TTC549 (cell line): ENCODE measurements at regions not wholly inside any gene's neighbourhood (a gene's known extent, or its start where the extent isn't known, plus 50 kb on each side); places are given as distances from the start of the nearest gene placed in this dataset.

ENCODE experiments used
- FAIRE-seq: peaks from 2 replicates; lab custom pipeline; 2012; peaks lifted over from hg19 to GRCh38; lab: Jason Lieb, UNC

- no peak for FAIRE-seq
Measured at GRCh38 chr1:56029319-56030003, 549.9 kb downstream of the PLPP3 start.

GRCh38 chr1:56028911-56029310, 550.5 kb downstream of the PLPP3 start:
- FAIRE-seq: no peak

- no peak for FAIRE-seq
Measured at GRCh38 chr1:56028244-56028643, 551.1 kb downstream of the PLPP3 start.

- no peak for FAIRE-seq
Measured at GRCh38 chr1:56025942-56026341, 553.4 kb downstream of the PLPP3 start.

GRCh38 chr1:56024155-56024554, 555.2 kb downstream of the PLPP3 start:
- FAIRE-seq: no peak

- no peak for FAIRE-seq
Measured at GRCh38 chr1:56019922-56020321, 559.4 kb downstream of the PLPP3 start.

GRCh38 chr1:56019472-56019871, 559.9 kb downstream of the PLPP3 start:
- no peak for FAIRE-seq

- FAIRE-seq: no peak
Measured at GRCh38 chr1:56017336-56017735, 562.0 kb downstream of the PLPP3 start.

GRCh38 chr1:56003846-56004245, 575.5 kb downstream of the PLPP3 start:
- no peak for FAIRE-seq

- no peak for FAIRE-seq
Measured at GRCh38 chr1:56002231-56002630, 577.1 kb downstream of the PLPP3 start.

- no peak for FAIRE-seq
Measured at GRCh38 chr1:56000424-56000823, 578.9 kb downstream of the PLPP3 start.

GRCh38 chr1:55997536-55997935, 581.8 kb downstream of the PLPP3 start:
- FAIRE-seq: no peak

GRCh38 chr1:55993646-55994318, 585.6 kb downstream of the PLPP3 start:
- no peak for FAIRE-seq

- FAIRE-seq: no peak
Measured at GRCh38 chr1:55990007-55990406, 589.4 kb downstream of the PLPP3 start.

GRCh38 chr1:55988963-55989452, 590.4 kb downstream of the PLPP3 start:
- no peak for FAIRE-seq

GRCh38 chr1:55987491-55988249, 591.7 kb downstream of the PLPP3 start:
- FAIRE-seq: no peak

GRCh38 chr1:55986003-55986402, 593.4 kb downstream of the PLPP3 start:
- FAIRE-seq: no peak

GRCh38 chr1:55981010-55981650, 598.2 kb downstream of the PLPP3 start:
- no peak for FAIRE-seq

GRCh38 chr1:55980582-55980981, 598.8 kb downstream of the PLPP3 start:
- FAIRE-seq: no peak

- FAIRE-seq: no peak
Measured at GRCh38 chr1:55974714-55975441, 604.5 kb downstream of the PLPP3 start.

GRCh38 chr1:55970526-55971110, 608.7 kb downstream of the PLPP3 start:
- FAIRE-seq: no peak

- no peak for FAIRE-seq
Measured at GRCh38 chr1:55969322-55969721, 610.0 kb downstream of the PLPP3 start.
